GM23338 (cell line): ENCODE measurements at regions not wholly inside any gene's neighbourhood (a gene's known extent, or its start where the extent isn't known, plus 50 kb on each side); places are given as distances from the start of the nearest gene placed in this dataset.

Source experiments
- ATAC-seq: fragments of 200-7000 bp; cut with Tn5 transposase; 3 replicates; pipeline ENCODE4 v1.9.1; 2020
- DNase-seq: peaks from one replicate; pipeline ENCODE4 v3.0.0-alpha.2; 2015; ENCODE audit warnings: low spot score
- H2AFZ ChIP-seq: fragments of 200-600 bp; sonication (generic); 2 replicates; pipeline ENCODE4 v1.8.0; 2016; ENCODE audit warnings: antibody characterized with exemption, mild to moderate bottlenecking, moderate library complexity
- H3F3A ChIP-seq: fragments of 200-600 bp; sonication (generic); replicated peaks from 2 replicates; pipeline ENCODE4 v1.8.0; 2017; ENCODE audit warnings: antibody characterized with exemption, mixed run types, low read depth
- H3K27ac ChIP-seq: fragments of 200-600 bp; sonication (generic); 2 replicates; pipeline ENCODE4 v1.6.1; 2016; ENCODE audit warnings: low read depth
- H3K27me3 ChIP-seq: fragments of 200-600 bp; sonication (generic); 2 replicates; pipeline ENCODE4 v1.8.0; 2016; ENCODE audit warnings: mild to moderate bottlenecking, mixed run types, moderate library complexity; ENCODE audit not compliant: insufficient read depth
- H3K36me3 ChIP-seq: fragments of 200-600 bp; sonication (generic); 2 replicates; pipeline ENCODE4 v1.8.0; 2016; ENCODE audit warnings: mild to moderate bottlenecking; ENCODE audit not compliant: insufficient read depth
- H3K4me1 ChIP-seq: fragments of 200-600 bp; sonication (generic); 2 replicates; pipeline ENCODE4 v1.8.0; 2016; ENCODE audit warnings: mild to moderate bottlenecking, moderate library complexity; ENCODE audit not compliant: insufficient read depth
- H3K4me2 ChIP-seq: fragments of 200-600 bp; sonication (generic); 2 replicates; pipeline ENCODE4 v1.7.1; 2017; ENCODE audit warnings: mixed run types
- H3K4me3 ChIP-seq: fragments of 200-600 bp; sonication (generic); 2 replicates; pipeline ENCODE4 v1.6.1; 2016; ENCODE audit warnings: mixed run types
- H3K79me2 ChIP-seq: fragments of 200-600 bp; sonication (generic); replicated peaks from 2 replicates; pipeline ENCODE4 v1.8.0; 2017; ENCODE audit warnings: mild to moderate bottlenecking; ENCODE audit not compliant: insufficient read depth
- H3K9me2 ChIP-seq: fragments of 200-600 bp; sonication (generic); 2 replicates; pipeline ENCODE4 v1.8.0; 2017; ENCODE audit not compliant: insufficient read depth
- H4K20me1 ChIP-seq: fragments of 200-600 bp; sonication (generic); replicated peaks from 2 replicates; pipeline ENCODE4 v1.8.0; 2017; ENCODE audit warnings: mild to moderate bottlenecking; ENCODE audit not compliant: insufficient read depth
- H3K27ac Mint-ChIP-seq: 2 replicates; pipeline ENCODE4 v1.8.0; 2020; ENCODE audit warnings: inconsistent platforms, mild to moderate bottlenecking, moderate library complexity, mixed read lengths
- H3K27me3 Mint-ChIP-seq: 3 replicates; pipeline ENCODE4 v1.8.0; 2022; ENCODE audit warnings: low read depth, mild to moderate bottlenecking, moderate library complexity, mixed read lengths, inconsistent platforms; ENCODE audit not compliant: insufficient read depth, poor library complexity
- H3K36me3 Mint-ChIP-seq: 3 replicates; pipeline ENCODE4 v1.8.0; 2021; ENCODE audit warnings: low read depth, mild to moderate bottlenecking, inconsistent platforms, moderate library complexity, mixed read lengths
- H3K4me1 Mint-ChIP-seq: 3 replicates; pipeline ENCODE4 v1.8.0; 2020; ENCODE audit warnings: mild to moderate bottlenecking, inconsistent platforms, mixed read lengths
- H3K4me3 Mint-ChIP-seq: 3 replicates; pipeline ENCODE4 v1.8.0; 2021; ENCODE audit warnings: moderate library complexity, mild to moderate bottlenecking, inconsistent platforms, mixed read lengths
- H3K9me3 Mint-ChIP-seq: 3 replicates; pipeline ENCODE4 v1.8.0; 2020; ENCODE audit warnings: moderate library complexity, mild to moderate bottlenecking, inconsistent platforms, mixed read lengths
- CREB1 ChIP-seq: fragments of 250-450 bp; sonication (Bioruptor Pico); IDR thresholded peaks from 2 replicates; pipeline ENCODE4 v1.5.0; 2020; ENCODE audit warnings: low read depth, mild to moderate bottlenecking, moderate library complexity
- ETS1 ChIP-seq: IDR thresholded peaks from 2 replicates; pipeline ENCODE4 v1.6.1; 2016; ENCODE audit warnings: antibody characterized with exemption
- EZH2 ChIP-seq: fragments of 200-600 bp; sonication (generic); IDR thresholded peaks from one replicate; pipeline ENCODE4 v1.8.0; 2017; ENCODE audit warnings: antibody characterized with exemption, mild to moderate bottlenecking, low read depth; ENCODE audit not compliant: unreplicated experiment
- EZH2phosphoT487 ChIP-seq: fragments of 200-600 bp; sonication (generic); IDR thresholded peaks from one replicate; pipeline ENCODE4 v1.8.1; 2018; ENCODE audit warnings: antibody characterized with exemption; ENCODE audit not compliant: unreplicated experiment
- JUNB ChIP-seq: IDR thresholded peaks from one replicate; pipeline ENCODE4 v1.6.1; 2016; ENCODE audit warnings: antibody characterized with exemption; ENCODE audit not compliant: unreplicated experiment
- NANOG ChIP-seq: IDR thresholded peaks from 2 replicates; pipeline ENCODE4 v1.6.1; 2016; ENCODE audit warnings: antibody characterized with exemption, borderline replicate concordance
- POLR2AphosphoS5 ChIP-seq: IDR thresholded peaks from 2 replicates; pipeline ENCODE4 v1.6.1; 2016; ENCODE audit warnings: antibody characterized with exemption, low read depth
- STAT1 ChIP-seq: IDR thresholded peaks from one replicate; pipeline ENCODE4 v1.6.1; 2016; ENCODE audit warnings: antibody characterized with exemption; ENCODE audit not compliant: unreplicated experiment
- ZNF114 ChIP-seq: fragments of 250-450 bp; sonication (Bioruptor Pico); IDR thresholded peaks from 2 replicates; pipeline ENCODE4 v1.5.0; 2020; ENCODE audit warnings: mild to moderate bottlenecking, moderate library complexity
- ZNF331 ChIP-seq: fragments of 250-450 bp; sonication (Bioruptor Pico); IDR thresholded peaks from 2 replicates; pipeline ENCODE4 v1.5.0; 2020; ENCODE audit warnings: low read depth, mild to moderate bottlenecking, moderate library complexity
- ZNF462 ChIP-seq: fragments of 250-450 bp; sonication (Bioruptor Pico); IDR thresholded peaks from 2 replicates; pipeline ENCODE4 v1.5.0; 2020; ENCODE audit warnings: mild to moderate bottlenecking, moderate library complexity
- TF ChIP-seq, protein P1 (sequence below), 2 experiments: fragments of 200-600 bp in 1 of 2; sonication (generic) in 1 of 2; conservative IDR thresholded peaks; 2 replicates each; pipeline versions ENCODE4 v1.5.1 to v1.6.1; 2016 to 2017; ENCODE audit warnings: antibody characterized with exemption in 2 of 2, low read depth in 2 of 2, mild to moderate bottlenecking in 2 of 2, moderate library complexity in 1 of 2
- TF ChIP-seq, protein P2 (sequence below): IDR thresholded peaks from one replicate; pipeline ENCODE4 v1.6.1; 2018; ENCODE audit warnings: antibody characterized with exemption; ENCODE audit not compliant: unreplicated experiment

GRCh38 chr10:89975771-89976170, 274.4 kb downstream of the KIF20B start:
- H2AFZ ChIP-seq = no peak overlapping the region
- Mint-ChIP-seq H3K27ac (no peak overlapping the region), H3K27me3 (peaks cover 39% of the 10 kb centered on the region), H3K4me1 (peaks cover 5% of the 10 kb centered on the region; the same call in 2 of the 3 replicates), H3K4me3 (no peak overlapping the region), H3K9me3 (peaks cover 6% of the 10 kb centered on the region; the same call in 2 of the 3 replicates), H3K36me3 (no peaks in the 10 kb centered on the region)
- no peaks in the 10 kb centered on the region for H3K36me3 ChIP-seq
- H3F3A ChIP-seq = no peaks in the 10 kb centered on the region
- H3K27me3 ChIP-seq = peaks cover 60% of the 10 kb centered on the region
- no peak overlapping the region for H3K4me3 ChIP-seq
- H3K4me1 ChIP-seq = no peaks in the 10 kb centered on the region
- H4K20me1 ChIP-seq = no peaks in the 10 kb centered on the region; the same call in 1 of the 2 replicates
- no peak for ATAC-seq
- H3K27ac ChIP-seq = no peak overlapping the region
- H3K9me2 ChIP-seq = no peaks in the 10 kb centered on the region
- no peaks in the 10 kb centered on the region for H3K79me2 ChIP-seq
- TF ChIP-seq ETS1 (no peak), EZH2phosphoT487 (no peak), ZNF462 (no peak), NANOG (no peak), POLR2AphosphoS5 (no peak), CREB1 (CRISPR knock-in tag) (no peak), ZNF114 (CRISPR knock-in tag) (no peak), JUNB (no peak), ZNF331 (CRISPR knock-in tag) (no peak), EZH2 (no peak), STAT1 (no peak)
- TF ChIP-seq, protein P1, sequence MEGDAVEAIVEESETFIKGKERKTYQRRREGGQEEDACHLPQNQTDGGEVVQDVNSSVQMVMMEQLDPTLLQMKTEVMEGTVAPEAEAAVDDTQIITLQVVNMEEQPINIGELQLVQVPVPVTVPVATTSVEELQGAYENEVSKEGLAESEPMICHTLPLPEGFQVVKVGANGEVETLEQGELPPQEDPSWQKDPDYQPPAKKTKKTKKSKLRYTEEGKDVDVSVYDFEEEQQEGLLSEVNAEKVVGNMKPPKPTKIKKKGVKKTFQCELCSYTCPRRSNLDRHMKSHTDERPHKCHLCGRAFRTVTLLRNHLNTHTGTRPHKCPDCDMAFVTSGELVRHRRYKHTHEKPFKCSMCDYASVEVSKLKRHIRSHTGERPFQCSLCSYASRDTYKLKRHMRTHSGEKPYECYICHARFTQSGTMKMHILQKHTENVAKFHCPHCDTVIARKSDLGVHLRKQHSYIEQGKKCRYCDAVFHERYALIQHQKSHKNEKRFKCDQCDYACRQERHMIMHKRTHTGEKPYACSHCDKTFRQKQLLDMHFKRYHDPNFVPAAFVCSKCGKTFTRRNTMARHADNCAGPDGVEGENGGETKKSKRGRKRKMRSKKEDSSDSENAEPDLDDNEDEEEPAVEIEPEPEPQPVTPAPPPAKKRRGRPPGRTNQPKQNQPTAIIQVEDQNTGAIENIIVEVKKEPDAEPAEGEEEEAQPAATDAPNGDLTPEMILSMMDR (conservative IDR thresholded peaks at IDR 0.05; ENCODE audit: low read depth in 2 of 2) = no peak
- TF ChIP-seq, protein P2, sequence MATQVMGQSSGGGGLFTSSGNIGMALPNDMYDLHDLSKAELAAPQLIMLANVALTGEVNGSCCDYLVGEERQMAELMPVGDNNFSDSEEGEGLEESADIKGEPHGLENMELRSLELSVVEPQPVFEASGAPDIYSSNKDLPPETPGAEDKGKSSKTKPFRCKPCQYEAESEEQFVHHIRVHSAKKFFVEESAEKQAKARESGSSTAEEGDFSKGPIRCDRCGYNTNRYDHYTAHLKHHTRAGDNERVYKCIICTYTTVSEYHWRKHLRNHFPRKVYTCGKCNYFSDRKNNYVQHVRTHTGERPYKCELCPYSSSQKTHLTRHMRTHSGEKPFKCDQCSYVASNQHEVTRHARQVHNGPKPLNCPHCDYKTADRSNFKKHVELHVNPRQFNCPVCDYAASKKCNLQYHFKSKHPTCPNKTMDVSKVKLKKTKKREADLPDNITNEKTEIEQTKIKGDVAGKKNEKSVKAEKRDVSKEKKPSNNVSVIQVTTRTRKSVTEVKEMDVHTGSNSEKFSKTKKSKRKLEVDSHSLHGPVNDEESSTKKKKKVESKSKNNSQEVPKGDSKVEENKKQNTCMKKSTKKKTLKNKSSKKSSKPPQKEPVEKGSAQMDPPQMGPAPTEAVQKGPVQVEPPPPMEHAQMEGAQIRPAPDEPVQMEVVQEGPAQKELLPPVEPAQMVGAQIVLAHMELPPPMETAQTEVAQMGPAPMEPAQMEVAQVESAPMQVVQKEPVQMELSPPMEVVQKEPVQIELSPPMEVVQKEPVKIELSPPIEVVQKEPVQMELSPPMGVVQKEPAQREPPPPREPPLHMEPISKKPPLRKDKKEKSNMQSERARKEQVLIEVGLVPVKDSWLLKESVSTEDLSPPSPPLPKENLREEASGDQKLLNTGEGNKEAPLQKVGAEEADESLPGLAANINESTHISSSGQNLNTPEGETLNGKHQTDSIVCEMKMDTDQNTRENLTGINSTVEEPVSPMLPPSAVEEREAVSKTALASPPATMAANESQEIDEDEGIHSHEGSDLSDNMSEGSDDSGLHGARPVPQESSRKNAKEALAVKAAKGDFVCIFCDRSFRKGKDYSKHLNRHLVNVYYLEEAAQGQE = no peak
- DNase-seq = no peak
- no peak overlapping the region for H3K4me2 ChIP-seq
